ENCODE measurements at regions not wholly inside any gene's neighbourhood (a gene's known extent, or its start where the extent isn't known, plus 50 kb on each side); places are given as distances from the start of the nearest gene placed in this dataset.
"Not testable (repeated sequence)": the region's sequence is repeated elsewhere in the genome, so short reads cannot be mapped to it uniquely, and the experiment has no call there.

DNA sequence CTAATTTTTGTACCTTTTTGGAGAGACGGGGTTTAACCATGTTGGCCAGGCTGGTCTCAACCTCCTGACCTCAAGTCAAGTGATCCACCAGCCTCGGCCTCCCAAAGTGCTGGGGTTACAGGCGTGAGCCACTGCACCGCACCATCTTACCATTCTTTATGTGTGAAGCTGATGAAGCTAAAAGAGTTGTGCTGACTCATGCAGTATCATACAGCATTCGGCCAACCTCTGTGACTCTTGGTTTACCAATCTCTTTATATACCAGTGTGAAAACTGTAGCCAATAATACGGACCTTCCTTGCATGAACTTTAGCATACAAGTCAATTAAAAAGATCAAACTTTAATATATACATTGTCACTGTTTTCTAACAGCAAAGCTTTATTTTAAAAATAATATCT, 878.2 kb upstream of the MBL2 start:
- no peak for DNase-seq (ENCODE audit: low spot score)

DNA sequence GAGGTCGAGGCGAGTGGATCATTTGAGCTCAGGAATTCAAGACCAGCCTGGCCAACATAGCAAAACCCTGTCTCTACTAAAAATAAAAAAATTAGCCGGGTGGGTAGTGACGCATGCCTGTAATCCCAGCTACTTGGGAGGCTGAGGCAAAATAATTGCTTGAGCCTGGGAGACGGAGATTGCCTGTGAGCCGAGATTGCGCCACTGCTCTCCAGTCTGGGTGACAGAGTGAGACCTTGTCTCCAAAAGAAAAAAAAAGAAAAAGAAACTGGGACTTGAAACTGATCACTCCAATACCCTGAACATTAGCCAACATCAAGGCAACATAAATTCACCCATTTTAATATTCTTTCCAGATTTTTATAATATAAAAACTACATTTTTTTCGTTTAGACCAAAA, 874.6 kb upstream of the MBL2 start:
- DNase-seq (ENCODE audit: low spot score) = not testable (repeated sequence)

DNA sequence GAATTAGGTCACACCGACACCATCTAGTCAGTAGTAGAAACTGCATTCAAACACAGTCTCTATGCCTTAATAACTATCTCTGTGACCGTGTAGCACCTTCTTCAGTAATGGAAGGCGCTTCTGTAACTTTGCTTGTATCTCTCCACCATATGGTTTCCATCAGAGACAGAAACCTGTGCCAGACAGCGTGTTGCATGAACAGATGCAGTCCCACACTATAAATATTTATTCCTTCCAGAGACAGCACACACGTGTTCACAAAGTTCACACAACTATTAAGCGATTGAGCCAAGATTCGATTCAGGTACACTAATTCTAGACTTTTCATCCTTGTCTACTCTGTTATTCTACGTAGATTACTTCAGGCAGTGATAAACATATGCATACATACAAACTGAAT, 873.9 kb upstream of the MBL2 start:
- DNase-seq (ENCODE audit: low spot score) = no peak

DNA sequence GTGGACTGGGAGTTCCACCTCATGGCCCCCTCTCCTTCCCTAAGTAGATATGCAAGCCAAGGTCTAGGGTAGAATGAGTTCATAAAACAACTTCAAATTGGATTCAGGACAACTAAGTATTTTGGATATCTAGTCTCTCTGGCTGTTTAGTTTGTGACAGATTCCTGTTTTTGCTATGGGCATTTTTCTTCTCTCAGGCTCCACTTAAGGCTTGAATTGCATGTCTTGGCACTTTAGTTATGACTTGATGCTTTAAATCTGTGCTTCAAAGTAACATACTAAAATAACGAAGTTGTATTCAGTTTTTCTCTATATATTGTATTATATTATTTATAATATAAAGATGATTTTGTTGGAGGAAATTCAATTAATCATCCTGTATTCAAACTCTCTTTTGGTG, 873.4 kb upstream of the MBL2 start:
- DNase-seq (ENCODE audit: low spot score) = no peak

DNA sequence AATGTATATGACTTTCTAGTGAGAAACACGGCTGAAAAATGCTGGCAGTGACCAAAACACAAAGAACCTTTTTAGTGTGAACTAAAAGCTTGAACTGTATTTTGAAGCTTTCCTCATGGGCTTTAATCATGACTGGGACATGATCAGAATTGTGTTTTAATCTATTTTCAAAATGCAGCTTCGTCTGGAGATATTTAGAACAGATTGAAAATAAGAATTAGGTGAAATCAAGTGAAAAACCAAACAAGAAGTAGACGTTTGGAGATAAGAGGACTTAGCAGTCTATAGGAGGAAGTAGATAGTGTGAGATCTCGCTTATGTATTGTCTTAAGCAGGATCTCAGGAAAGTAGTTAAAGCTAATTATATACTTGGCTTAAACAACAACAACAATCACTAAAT, 865.4 kb upstream of the MBL2 start:
- no peak for DNase-seq (ENCODE audit: low spot score)

DNA sequence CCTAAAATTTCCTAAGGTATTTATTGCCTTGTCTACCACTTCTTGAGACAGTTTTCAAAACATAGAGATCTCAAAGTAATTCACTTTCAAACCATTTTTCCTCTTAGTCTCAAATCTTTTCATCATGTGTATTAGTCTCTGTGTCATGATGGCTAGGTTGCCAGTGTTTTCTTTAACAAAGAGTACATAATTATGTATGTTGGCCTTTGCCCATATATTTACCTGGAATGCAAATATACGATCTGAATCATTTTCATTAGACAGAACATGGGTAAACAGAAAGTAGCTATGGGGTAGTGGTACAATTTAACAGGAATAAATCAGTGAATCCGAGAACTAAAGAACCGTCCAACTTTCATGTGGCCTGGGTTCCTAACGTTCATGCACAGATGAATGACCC, 852.1 kb upstream of the MBL2 start:
- no peak for DNase-seq (ENCODE audit: low spot score)

DNA sequence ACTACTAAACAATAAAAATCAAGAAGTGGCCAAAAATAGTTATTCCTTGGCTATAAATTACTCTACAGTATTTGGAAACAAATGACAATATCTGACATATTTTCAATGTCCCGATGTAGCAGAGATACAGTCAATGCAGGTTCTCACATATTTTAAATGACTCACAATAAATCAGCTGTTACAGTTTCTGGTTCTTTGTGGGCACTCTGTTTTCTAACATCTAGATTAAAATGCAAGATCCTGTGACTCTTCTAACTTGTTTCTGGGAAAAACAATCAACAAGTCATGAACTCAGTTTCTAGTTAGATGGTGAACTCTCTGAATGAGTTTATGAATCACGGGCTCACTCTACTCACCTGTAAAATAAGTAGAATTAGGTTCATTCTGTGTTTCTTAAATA, 849.6 kb upstream of the MBL2 start:
- no peak for DNase-seq (ENCODE audit: low spot score)

DNA sequence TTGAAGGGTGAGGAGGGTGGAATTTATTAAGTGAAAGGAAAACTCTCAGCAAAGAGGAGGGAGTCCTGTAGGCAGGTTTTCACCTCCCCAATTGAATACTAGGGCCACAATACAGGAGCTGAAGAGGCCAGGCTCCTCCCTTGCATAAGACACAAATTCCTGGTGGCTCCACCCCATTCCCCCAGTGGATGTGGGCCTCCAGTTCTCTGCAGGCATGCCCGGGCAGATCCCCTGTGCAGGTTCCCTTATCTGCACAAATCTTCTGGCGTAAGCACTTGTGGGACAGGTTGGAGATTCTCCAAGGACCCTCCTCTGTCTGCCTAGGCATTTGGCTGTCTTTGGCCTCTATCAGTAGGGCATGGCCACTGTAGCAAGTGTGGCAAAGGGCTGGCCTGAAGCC, 847.1 kb upstream of the MBL2 start:
- no peak for DNase-seq (ENCODE audit: low spot score)

DNA sequence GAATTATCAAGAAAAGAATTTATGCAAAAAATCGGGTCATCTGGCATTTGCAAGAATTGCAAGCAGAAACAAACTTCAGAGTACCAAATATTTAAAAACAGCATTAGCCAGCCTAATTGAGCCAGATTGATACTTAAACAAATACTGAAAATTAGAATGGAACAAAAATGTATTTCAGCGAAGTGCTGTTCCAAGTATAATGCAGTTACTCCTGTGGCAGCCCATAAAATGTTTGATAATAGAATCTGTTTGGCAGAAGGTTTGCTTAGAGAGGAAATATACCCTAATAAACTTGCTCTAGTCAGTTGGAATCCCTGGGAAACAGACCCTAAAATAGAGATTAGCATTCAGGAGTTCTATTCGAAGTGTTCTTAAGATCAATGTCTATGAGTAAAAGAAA, 835.1 kb upstream of the MBL2 start:
- no peak for DNase-seq (ENCODE audit: low spot score)

DNA sequence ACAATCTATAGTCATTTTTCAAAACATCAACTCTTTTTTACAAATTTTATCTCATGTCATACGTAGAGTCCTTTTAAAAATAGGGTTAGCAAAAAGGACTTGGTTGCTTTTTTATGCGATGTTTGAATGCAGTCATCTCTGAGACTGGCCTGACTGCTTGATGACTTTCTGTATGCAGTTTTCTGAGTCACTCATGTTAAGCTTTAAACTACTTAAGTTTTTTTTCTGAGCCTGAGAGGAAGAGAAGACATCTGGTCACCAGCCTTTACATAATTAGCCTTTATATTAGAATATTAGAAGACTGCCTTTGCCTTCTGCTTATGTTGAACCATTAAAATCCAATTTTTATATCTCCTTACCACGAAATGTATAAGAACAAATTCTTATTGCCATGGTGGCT, 834.4 kb upstream of the MBL2 start:
- DNase-seq (ENCODE audit: low spot score) = no peak

DNA sequence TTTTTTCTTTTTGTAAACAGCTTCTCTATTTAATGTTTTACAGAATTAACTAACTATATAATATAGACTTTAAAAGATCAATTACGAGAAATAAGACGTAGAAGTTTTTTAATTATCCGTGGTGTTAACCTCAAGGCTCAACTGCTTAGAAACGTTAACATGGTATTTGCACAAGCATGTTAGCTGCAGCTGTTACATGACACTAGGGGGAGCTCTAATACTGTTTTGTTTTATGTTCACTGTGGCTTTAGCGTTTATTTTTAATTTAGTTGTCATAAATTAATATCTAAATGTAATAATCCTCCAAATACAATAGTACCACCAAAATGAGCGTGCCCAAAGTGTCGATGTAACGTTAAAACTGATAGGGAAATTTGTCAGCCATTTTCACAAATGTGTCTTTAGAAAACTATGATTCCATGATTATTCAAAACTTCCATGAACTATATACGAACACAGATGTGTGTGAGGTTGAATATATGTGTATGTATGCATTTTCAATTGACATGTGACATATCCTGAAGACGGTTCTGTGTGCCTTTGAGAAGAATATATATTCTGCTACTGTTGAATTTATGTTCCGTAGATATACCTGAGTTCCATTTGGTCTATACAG, 828.8 kb upstream of the MBL2 start:
- peak; percentile 4 for DNase-seq (ENCODE audit: low spot score)

DNA sequence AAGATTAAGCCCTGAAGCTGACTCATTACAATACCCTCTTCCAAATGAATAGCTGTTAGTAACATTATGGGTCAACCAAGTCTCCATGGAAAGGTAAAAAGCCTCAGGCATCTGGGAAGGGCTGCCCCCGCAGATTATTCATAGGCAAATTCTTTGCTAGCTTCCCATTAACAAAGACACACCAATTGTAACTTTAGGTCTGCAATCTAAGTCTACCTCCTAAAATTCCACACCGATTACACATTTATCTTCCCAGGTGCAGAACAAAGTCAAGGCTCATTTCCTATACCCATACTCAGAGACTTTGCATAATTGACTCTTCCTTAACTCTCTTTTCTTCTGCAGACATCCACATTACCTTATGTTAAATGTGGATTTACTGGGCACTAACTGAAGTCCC, 826.3 kb upstream of the MBL2 start:
- DNase-seq (ENCODE audit: low spot score) = no peak

DNA sequence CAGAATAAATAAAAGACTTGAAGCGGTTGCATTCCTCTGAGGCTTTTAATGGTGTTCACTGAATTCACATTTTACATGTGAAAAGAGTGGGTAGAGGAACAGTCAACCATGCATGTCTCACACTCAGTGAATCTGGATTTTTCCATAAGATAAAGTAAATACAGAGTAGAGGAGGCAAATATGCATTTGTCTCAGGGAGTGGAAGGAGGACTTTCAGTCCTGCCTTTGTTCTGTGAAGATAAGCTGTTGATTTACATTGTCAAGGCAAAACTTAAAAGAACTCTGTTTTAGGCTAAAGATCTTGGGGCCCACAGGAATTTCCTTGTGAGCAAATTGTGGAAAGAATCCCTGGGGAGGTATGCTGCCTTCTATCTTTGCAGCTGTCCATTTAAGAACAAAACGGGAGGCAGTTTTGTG, 825.3 kb upstream of the MBL2 start:
- DNase-seq (ENCODE audit: low spot score) = no peak

DNA sequence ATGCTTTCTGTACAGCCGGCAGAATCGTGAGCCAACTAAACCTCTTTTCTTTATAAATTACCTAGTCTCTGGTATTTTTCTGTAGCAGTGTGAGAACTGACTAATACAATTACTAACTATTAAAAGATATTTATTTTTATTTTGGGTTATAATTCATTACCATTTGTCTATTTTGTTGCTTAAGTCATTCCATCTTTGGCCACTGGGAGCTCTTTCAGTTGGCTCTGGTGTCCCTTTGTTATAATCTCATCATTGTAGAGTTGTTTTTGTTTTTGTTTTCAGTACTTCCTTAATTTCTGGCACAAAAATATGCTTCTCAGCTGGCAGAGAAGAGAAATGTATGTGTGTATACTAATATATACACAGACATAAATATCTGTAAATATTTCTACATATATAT, 807.9 kb upstream of the MBL2 start:
- DNase-seq (ENCODE audit: low spot score) = no peak

DNA sequence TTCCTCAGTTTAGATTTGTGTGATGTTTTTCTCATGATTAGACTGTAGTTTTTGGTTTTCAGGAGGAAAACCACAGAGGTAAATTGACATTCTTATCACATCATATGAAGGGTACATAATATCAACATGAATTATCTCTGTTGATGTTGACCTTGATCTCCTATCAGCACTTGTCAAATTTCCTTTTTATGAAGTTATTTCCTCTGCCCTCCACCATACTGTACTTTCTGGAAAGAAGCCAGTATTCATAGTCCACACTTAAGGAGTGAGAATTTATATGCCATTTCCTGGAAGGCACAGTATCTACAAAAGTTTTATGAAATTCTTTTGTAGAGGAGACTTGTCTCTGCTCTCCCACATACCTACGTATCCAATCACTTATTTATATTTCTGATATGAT, 807.2 kb upstream of the MBL2 start:
- no peak for DNase-seq (ENCODE audit: low spot score)

DNA sequence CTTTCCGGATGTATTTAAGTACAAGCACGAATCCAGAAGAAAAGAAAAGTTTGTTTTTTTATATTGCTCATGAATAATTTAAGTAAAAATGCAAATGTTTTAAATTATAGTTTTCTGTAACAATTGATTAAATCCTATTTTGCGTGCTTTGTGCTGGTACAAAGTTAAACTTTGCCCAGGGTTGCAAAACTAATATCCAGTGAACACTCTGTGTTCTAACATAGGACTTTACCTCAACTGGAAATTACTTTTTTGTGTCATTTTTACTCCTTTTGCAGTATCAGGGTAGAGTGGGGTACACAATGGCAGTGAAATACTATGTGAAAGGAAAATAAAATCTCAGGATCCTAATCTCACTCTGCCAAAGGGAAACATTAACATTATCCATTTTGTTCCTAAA, 801.4 kb upstream of the MBL2 start:
- DNase-seq (ENCODE audit: low spot score) = no peak

DNA sequence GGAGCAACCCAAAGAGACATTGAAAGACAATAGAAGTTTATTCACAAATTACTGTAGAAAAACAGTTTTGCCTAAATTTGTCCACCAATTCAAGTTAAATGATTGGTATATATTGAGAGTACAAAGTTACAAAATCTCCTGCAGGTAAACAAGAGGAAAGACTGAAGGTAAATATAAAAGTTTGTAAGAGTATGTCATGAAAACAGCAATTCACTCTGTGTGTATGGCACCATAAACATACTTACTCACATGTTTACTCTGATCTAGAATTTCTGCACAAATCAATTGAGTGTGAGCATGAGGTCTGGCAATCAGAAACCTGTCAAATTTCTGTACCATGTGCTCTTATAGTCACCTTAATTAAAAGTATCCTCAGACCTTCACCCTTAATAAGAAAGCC, 800.9 kb upstream of the MBL2 start:
- no peak for DNase-seq (ENCODE audit: low spot score)

DNA sequence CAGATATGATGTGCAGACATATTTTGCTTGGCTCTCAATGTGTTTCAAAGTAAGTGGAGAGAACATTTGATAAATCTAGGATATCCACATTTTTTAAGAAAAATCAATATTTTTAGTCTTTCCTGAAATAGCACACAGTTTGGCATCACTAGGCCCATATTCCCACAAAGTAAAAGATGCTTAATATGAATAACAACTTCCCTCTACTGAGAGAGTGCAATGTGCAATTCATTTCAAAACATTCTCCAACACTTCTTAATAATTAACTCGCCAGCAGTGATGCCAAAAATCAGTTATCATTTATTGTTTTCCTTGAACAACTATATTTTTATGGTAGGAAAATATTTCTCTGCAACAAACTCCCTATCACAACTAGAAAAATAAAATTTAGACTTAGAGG, 800.2 kb upstream of the MBL2 start:
- DNase-seq (ENCODE audit: low spot score) = no peak

DNA sequence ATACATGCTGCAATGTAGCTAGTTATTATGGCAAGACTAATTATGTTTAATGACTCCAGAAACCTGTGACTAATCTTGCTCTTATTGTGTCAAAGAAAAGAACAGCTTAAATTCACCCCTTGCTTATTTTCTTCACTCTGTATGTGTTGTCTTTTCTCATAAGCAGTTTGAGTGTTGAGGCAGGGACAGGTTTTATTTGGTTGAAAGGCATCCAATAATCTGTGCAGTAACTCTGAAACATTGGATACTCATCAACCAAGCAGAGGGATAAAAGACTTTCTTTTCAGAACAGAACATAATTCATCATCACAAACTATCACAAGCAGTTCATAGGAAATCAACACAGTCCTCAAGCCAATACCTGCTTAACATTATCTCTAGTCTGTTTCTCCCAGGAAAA, 797.6 kb upstream of the MBL2 start:
- DNase-seq (ENCODE audit: low spot score) = no peak

DNA sequence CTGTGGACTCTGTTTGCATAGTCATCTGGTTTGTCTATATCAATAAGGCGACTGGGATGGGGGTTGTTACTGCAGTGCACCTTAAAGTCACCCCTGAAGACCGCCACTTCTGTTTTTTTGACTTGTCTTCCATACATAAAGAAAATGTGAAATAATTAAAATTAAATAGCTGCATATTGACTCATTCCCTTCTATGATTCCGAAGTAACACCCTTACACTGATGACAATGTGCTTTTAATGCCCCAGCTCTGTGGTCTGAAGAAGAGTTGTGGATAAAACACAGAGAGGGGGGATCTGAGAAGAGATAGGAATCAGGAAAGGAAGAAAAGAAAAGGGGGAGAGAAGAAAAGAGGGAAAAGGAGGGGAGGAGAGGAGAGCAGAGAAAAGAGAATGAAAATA, 796.9 kb upstream of the MBL2 start:
- no peak for DNase-seq (ENCODE audit: low spot score)

DNA sequence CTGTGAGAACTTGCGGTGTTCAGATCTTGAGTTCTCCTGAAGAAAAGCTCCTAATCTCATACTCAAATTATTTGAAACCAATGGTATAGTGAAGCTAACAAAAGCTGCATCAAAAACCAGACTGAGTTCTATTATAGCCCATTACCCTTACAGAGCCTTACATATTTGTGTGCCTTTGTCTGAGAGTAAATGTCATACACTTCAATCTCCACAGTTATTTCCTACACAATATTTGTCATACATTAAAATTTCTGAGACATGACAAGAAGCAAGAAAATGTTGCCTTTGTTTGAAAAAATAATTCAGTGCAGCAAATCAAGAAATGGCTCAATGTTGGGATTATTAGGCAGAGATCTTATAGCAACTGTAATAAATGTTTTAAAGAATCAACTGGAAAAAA, 776.1 kb upstream of the MBL2 start:
- no peak for DNase-seq (ENCODE audit: low spot score)

DNA sequence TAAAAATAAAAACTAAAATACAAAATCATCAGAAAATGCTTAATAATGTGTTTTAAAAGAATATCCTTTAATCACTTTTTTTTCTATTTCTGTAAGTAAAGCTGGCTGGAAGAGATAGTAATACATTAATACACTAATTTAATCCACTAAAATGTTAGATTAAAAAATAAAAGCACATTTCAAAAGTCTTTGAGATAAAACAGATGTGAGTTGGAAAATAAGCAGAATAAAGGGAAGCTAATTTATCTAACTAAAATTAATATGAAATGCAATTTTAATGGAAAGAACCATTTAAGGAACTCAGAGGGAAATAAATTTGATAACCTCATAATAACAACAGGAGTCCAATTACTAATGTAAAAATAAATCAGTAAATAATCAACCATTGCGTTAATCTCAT, 774.8 kb upstream of the MBL2 start:
- no peak for DNase-seq (ENCODE audit: low spot score)

DNA sequence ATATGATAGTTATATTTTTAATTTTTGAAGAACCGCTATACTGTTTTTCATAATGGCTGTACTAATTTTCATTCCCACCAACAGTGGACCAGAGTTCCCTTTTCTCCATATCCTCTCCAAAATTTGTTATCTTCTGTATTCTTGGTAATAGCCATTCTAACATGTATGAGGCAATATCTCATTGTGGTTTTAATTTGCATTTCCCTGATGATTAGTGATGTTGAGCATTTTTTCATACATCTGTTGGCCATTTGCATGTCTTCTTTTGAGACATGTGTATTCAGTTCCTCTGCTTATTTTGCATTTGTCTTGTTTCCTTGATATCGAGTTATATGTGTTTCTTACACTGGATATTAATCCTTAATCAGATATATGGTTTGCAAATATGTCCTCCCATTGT, 770.8 kb upstream of the MBL2 start:
- DNase-seq (ENCODE audit: low spot score) = no peak

DNA sequence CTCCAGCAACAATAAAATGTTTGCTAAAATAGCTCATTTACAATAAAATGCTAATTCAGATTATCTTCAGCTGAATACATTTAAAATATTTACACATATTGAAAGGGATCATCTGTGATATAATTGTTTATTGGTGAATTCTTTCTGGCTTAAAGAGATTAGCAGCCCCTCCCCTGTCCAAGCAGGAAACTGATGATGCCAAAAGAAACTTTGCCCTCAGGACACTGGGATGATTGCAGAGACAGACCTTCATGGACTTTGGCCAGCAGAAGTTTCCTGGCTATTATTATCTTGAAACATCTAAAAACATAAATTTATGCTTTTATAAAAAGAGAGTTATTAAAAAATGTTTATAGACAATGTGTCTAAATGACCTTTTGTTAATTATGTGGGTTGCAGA, 764.9 kb upstream of the MBL2 start:
- DNase-seq (ENCODE audit: low spot score) = no peak

DNA sequence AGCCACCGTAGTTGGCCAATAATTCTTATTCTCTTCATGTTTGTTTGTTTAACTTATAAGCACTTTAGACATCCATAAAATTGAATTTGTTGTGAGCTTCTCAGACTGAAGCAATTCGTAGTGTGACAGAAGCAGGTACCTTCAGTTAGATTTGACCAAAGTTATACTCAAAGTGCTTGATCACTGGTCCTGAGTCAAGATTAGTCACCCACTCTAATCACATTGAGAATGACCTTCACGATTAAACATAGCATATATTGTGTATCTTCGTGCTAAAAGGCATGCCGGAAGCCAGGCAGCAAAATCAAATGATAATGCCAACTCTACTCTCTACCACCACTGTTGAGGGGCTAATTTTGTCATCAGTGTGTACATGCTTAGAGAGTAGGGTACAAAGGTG, 763.7 kb upstream of the MBL2 start:
- DNase-seq (ENCODE audit: low spot score) = no peak
